SIG-M5 (cell line): ENCODE measurements at regions not wholly inside any gene's neighbourhood (a gene's known extent, or its start where the extent isn't known, plus 50 kb on each side); places are given as distances from the start of the nearest gene placed in this dataset.

Experiments used
- DNase-seq: peaks from one replicate; lab custom pipeline; 2025; lab: John Stamatoyannopoulos, UW

- no peak for DNase-seq
These were observed 64.2 kb upstream of the FST start for GRCh38 chr5:53416144-53416738.

GRCh38 chr5:53418409-53418808 lies 62.0 kb upstream of the FST start:
- no peak for DNase-seq

DNA sequence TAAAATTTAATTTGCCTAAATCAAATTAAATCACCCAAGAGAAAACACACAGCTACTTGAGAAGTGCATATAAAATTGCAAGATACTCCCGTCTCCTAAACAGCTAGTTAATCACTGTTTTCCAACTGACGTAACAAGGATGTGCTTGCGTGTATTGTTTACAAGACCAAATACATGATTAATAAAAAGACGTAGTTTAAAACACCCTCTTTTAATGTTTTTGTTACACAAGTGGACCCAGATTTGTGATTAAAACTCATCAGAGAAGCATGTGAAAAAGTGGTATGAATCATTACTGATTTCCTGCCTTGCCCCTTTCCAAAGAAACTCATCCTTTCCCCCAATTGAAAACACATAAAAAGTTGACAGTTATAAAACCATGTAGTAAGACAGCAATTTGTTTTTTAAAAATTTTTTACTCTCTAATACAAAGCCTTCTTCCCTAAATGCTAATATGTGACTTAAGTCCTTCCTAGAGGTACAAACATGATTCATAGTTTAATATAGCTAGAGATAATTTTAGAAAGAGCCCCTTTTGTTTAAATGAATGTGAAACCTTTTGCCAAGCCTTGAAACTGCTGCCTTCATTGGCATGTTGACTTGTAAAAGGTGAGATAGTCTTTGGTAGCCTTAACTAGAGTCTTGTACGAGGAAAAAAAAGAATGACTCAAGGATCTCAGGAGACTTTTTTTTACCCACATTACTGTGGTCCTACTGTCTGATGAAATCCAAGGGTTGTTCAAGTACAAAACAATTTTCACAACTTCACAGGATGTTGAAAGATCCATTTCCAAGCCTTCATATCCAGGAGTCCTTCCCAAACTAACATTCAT lies 61.4 kb upstream of the FST start:
- no peak for DNase-seq

- no peak for DNase-seq
These were observed 57.9 kb upstream of the FST start for GRCh38 chr5:53422539-53422938.

- DNase-seq: no peak
These were observed 56.7 kb upstream of the FST start for GRCh38 chr5:53423724-53424123.

DNA sequence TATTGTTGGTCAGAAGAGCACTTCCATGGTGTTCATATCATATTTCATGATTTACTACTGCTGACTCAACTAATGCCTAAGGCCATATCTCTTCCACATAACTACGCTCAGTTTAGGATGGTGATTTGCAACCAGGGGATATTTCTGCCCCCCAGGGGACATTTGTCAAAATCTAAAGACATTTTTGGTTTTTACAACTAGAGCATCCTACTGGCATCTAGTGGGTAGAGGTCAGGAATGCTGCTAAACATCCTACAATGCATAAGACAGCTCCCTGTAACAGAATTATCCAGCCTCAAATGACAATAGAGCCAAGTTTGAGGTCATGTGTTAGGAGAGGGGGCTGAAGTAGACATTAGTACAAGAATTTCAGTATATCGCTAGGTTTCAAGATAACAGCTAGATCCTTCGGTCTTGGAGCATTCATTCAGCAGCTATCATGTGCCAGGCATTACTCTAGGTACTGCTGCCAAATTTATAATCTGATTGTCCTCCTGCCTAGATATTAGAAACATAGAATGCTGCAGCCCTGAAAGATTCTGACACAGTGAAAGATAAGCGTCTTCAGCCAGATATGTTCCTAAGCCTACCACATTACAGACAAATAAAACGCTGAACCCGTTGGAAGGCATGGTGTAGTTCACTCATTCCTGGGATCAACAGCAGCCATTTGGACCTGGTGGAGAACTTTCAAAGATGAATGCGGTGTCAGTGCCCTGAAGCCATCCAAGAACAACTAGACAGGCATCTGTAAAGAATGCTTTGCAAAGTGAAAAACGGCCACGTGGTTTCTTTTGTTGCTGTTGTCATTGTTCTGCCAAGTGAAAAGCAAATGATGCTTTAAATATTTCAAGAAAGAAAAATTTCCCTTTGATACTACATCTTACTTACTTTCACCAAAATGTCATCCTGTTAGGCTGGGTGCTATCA lies 55.5 kb upstream of the FST start:
- no peak for DNase-seq

DNA sequence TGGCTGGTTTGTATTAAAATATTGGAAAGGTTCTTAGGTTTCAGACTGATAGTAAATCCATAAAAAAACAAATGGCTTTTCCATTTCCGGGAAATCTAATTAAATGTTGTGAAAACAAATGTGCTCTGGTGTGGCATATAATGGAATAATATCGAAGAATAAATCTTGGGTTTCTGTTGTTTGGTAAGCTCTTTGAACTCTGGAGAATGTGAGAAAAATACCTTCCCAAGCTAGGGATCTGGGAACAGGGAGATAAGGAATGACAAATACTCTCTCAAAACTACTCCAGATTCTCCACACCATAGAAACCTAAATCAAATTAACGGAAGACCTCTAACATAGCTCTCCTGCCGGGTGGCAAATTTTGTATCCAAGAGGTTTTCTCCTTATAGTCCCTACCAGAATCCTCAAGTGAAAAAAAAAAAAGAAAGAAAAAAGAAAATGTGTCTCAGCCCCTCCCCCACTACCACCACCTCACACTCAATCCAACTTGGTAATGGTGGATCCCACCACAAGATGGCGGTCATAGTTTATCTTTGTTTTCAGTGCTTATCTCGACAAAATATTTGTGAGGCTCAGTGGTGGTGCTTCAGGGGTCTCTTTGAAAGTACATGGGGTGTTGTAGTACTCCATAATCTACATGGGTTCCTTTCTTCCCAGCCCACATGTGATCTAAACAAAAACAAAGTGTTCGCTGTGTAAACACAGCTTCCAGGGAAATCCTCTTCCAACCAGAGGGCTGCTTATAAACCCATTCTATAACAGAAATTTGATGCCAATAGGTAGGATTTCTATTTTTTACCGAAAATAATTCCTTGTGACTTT lies 54.5 kb upstream of the FST start:
- no peak for DNase-seq

GRCh38 chr5:53426512-53426830 lies 54.0 kb upstream of the FST start:
- no peak for DNase-seq

GRCh38 chr5:53426878-53427277 lies 53.6 kb upstream of the FST start:
- no peak for DNase-seq

GRCh38 chr5:53427965-53428364 lies 52.5 kb upstream of the FST start:
- no peak for DNase-seq

DNA sequence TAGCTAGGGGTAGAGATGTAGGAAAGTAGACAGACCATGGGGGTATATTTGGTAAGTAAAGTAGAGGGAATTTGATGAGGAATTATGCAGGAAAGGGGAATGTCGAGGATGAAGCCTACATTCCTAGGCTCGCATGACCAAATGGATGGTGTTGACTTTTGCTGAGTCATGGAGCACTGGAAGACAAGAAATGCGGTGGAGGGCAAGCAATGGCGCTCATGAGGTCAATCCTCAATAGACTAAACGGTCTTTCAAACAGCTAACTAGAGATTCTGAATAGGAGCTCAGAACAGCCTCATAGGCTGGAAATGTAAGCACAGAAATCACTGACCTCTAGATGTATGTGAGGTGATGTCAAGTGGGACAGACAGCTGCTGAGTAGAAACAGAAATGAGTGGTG lies 50.7 kb upstream of the FST start:
- DNase-seq: no peak

DNA sequence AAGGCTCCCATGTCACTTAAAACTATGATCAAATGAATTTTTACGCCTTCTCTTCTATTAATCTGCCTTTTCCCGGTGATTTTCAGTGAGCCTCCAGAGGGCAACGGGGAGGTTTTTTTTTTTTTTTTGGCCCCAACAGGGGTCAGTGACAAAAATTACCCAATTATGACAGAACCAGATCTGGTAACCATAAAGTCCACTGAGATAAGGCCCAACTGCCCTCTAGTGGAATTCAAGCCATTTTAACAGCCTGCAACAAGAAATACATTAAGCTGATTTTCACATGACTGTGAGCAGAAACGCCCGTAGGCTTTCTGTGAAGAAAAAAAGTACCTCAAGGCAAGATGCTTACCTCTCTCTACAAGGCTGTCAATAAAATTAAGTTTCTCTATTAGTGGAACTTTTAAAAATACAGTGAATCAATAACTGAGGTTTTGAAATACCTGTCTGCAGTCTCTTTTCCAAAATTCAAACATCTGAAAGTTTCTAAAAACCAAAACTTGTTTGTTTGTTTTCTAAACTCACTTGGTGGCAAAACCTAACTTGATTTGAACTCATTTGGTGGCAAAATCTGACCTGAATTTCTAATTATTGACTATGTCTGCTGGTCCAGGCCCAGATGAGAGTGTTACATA lies 49.7 kb upstream of the FST start:
- no peak for DNase-seq
